HUES6 (cell line): ENCODE measurements at regions not wholly inside any gene's neighbourhood (a gene's known extent, or its start where the extent isn't known, plus 50 kb on each side); places are given as distances from the start of the nearest gene placed in this dataset.
"Not testable (repeated sequence)": the region's sequence is repeated elsewhere in the genome, so short reads cannot be mapped to it uniquely, and the experiment has no call there.

Source experiments
- H3K27ac ChIP-seq: 2 replicates; pipeline ENCODE4 v1.7.0; 2013; ENCODE audit warnings: low read depth, mild to moderate bottlenecking, low read length, inconsistent platforms
- H3K27me3 ChIP-seq: 2 replicates; pipeline ENCODE4 v1.6.1; 2013; ENCODE audit warnings: low read length; ENCODE audit not compliant: control insufficient read depth, insufficient read depth
- H3K36me3 ChIP-seq: 2 replicates; pipeline ENCODE4 v1.6.1; 2013; ENCODE audit warnings: low read length; ENCODE audit not compliant: control insufficient read depth, insufficient read depth
- H3K4me1 ChIP-seq: 2 replicates; pipeline ENCODE4 v1.6.1; 2013; ENCODE audit warnings: low read length; ENCODE audit not compliant: control insufficient read depth, insufficient read depth
- H3K4me3 ChIP-seq: 2 replicates; pipeline ENCODE4 v1.5.1; 2013; ENCODE audit warnings: low read depth, low read length
- H3K9ac ChIP-seq: one replicate; pipeline ENCODE4 v1.6.1; 2013; ENCODE audit warnings: mild to moderate bottlenecking, low read length
- H3K9me3 ChIP-seq: 2 replicates; pipeline ENCODE4 v1.6.1; 2013; ENCODE audit warnings: low read depth, low read length; ENCODE audit not compliant: control insufficient read depth, insufficient read depth

DNA sequence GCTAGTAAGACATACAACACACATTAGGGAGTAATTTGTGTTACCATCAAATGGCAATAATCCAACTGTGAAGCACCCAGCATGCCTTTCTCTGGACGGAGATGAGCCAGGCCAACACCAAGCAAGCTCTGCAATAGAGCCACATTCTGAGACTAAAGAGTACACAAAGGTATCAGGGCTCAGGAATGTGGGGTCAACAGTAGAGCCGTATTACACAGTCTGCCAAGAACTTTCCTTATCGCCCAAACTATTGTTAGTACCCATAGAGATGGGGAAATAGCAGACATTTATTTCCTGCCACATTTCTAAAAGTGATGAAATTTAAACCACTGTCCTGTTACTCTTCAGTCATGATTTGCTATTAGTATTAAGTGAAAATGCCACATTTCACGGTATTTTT, 113.7 kb downstream of the BMP4 start:
- H3K4me1 ChIP-seq = no peaks in the 10 kb centered on the region
- H3K27me3 ChIP-seq = no peaks in the 10 kb centered on the region
- H3K9ac ChIP-seq = no peak overlapping the region
- H3K36me3 ChIP-seq = no peaks in the 10 kb centered on the region
- H3K4me3 ChIP-seq = no peak overlapping the region
- H3K27ac ChIP-seq = no peak overlapping the region
- H3K9me3 ChIP-seq = no peaks in the 10 kb centered on the region

DNA sequence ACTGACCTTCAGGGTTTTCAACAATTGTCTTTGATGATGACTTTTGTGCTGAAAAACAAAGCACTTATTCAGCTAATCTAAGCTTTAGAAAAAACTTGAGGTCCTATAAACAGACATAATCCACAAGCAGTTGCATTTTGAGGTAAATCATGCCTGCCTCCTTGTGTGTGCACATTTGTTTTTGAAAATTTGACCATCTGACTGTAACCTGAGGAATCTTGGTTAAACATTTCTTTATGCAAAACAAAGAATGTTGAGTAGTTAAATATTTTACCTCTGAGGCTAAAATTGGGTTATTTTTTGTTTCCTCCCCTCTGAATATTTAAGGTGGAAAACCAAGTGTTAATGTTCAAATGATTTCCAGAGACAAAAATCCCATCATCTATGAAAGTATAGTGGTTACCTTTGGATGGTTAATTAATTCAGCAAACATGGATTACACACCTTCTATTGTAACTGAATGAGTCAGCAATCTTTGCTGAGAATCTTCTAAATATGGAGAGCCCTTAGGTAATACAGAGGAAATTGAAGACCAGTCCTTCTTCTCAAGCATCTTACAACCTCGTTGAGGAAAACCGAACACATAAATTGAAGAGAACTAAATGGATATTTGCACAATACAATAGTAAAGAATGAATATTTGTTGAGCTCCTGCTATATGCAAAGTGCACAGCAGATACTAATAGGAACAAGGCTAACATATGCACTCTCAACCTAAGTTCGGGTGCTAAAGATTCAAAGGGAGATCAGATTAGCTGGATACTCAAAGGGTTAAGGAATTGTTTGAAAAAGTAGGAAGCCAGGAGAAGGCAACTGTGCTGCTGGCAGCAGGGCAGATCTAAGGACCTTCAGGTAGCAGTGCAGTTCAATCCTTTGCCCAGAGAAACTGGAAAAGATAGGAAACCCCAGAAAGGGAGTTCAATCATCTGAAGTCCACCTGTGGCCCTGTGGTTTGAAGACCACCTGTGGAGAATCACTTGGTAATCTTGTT, 115.2 kb downstream of the BMP4 start:
- H3K27ac ChIP-seq = no peak overlapping the region
- H3K36me3 ChIP-seq = no peaks in the 10 kb centered on the region
- H3K9ac ChIP-seq = no peak overlapping the region
- H3K4me1 ChIP-seq = no peaks in the 10 kb centered on the region
- peaks cover 4% of the 10 kb centered on the region; the same call in 1 of the 2 replicates for H3K9me3 ChIP-seq
- H3K27me3 ChIP-seq = no peaks in the 10 kb centered on the region
- no peak overlapping the region for H3K4me3 ChIP-seq

DNA sequence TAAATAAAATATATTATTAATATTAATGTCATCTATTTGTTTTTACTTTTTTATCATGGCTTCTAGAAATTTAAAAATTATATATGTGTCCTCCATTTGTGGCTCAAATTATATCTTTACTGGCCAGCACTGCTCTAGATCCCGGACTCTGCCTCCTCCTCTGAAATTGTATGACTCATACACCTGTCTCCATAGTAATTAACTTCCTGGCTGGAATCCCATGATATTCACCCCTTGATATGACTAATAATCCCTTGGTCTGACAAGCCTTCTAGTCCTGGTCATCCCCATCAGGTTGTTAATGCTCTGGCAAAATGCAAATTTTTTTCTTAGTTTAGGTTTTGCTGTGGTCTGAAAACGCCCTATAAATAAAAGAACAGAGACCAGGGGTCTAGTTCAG, 116.2 kb downstream of the BMP4 start:
- Histone ChIP-seq H3K27me3 (no peaks in the 10 kb centered on the region), H3K27ac (no peak overlapping the region), H3K9ac (no peak overlapping the region), H3K4me1 (no peaks in the 10 kb centered on the region), H3K36me3 (no peaks in the 10 kb centered on the region), H3K9me3 (peaks cover 4% of the 10 kb centered on the region; the same call in 1 of the 2 replicates), H3K4me3 (no peak overlapping the region)

DNA sequence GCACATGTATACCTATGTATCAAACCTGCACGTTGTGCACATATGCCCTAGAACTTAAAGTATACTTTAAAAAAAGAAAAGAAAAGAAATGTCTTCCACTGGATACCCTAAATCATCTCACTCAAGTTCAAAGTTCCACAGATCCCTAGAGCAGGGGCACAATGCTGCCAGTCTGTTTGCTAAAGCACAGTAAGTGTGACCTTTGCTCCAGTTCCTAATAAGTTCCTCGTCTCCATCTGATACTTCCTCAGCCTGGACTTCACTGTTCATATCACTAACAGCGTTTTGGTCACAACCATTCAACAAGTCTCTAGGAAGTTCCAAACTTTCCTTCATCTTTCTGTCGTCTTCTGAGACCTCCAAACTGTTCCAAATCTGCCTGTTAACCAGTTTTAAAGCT, 118.3 kb downstream of the BMP4 start:
- Histone ChIP-seq H3K9me3 (peaks cover 4% of the 10 kb centered on the region; the same call in 1 of the 2 replicates), H3K4me3 (no peak overlapping the region), H3K36me3 (no peaks in the 10 kb centered on the region), H3K9ac (no peak overlapping the region), H3K27ac (no peak overlapping the region), H3K4me1 (no peaks in the 10 kb centered on the region), H3K27me3 (no peaks in the 10 kb centered on the region)

DNA sequence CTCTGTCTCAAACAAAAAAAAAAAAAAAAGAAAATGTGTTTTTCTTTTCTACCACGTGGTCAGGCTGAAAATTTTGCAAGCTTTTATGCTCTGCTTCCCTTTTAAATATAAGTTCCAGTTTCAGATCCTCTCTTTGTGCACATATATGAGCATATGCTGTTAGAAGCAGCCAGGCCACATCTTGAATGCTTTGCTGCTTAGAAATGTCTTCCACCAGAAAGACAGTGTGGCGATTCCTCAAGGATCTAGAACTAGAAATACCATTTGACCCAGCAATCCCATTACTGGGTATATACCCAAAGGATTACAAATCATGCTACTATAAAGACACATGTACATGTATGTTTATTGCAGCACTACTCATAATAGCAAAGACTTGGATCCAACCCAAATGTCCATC, 119.0 kb downstream of the BMP4 start:
- H3K36me3 ChIP-seq, H3K4me1 ChIP-seq: not testable (repeated sequence)

DNA sequence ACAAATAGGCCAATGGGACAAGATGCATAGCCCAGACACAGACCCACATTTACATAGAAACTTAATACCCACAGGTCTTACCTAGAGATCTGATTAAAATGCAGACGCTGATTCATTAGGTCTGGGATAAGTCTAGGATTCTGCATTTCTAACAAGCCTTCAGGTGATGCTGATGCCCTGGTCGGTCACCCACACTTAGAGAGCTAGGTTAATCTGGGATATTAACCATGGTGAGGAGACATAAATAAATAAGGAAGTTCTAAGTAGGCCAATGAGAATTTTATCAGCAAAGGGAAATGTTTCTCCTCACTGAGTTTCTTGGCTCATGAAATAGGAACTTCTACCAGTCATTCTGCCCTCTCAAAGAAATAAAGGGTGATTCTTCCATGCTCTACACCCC, 120.1 kb downstream of the BMP4 start:
- Histone ChIP-seq H3K36me3 (no peaks in the 10 kb centered on the region), H3K4me3 (no peak overlapping the region), H3K27ac (no peak overlapping the region), H3K4me1 (no peaks in the 10 kb centered on the region), H3K9me3 (peaks cover 4% of the 10 kb centered on the region; the same call in 1 of the 2 replicates), H3K9ac (no peak overlapping the region), H3K27me3 (no peaks in the 10 kb centered on the region)

More for the DNA sequence above, 119.0 kb downstream of the BMP4 start:
- H3K27me3 ChIP-seq, H3K4me3 ChIP-seq, H3K9ac ChIP-seq, H3K27ac ChIP-seq, H3K9me3 ChIP-seq: not testable (repeated sequence)

DNA sequence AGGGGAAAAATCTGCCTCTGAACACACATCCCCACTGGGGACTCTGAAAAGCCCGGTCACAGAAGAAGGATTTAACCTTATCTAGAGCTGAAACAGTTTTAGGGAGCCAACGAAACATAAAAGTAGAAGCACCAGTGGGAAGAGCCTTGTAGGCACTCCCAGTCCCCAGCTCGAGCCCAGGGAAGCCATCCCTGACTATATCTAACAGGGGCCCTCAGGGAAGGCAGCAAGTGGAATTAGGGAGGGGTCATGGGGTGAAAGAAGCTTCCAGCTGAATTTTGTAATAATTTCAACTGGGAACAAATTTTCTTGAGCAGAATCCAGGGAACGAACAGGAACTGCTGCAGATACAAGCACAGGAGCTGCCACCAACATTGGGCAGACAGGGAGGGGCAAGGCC, 127.8 kb downstream of the BMP4 start:
- Histone ChIP-seq H3K4me1 (peaks cover 9% of the 10 kb centered on the region), H3K9ac (no peak overlapping the region), H3K4me3 (no peak overlapping the region), H3K27ac (no peak overlapping the region), H3K9me3 (no peaks in the 10 kb centered on the region; the same call in 1 of the 2 replicates), H3K27me3 (no peaks in the 10 kb centered on the region), H3K36me3 (no peaks in the 10 kb centered on the region)

DNA sequence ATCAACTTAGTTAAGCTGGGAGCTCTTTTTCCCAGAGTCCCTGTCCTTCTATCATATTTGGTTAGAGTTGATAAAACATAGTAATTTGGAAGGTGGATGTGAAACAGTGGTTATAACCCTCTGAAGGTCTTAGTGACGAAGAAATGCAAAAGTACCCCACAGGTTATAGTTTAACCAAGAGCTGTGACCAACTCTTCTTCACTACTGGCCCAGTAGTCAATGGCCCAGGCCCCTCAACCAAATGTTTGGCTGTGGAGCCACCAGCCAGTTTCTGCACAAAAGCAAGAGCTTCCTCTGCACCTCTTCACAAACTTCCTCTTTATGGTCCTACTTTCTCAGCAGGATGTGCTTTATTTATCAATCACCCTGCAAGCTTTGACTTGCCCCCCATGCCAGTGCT, 132.6 kb downstream of the BMP4 start:
- H3K9ac ChIP-seq = no peak overlapping the region
- no peak overlapping the region for H3K27ac ChIP-seq
- H3K4me3 ChIP-seq = no peak overlapping the region
- H3K27me3 ChIP-seq = no peaks in the 10 kb centered on the region
- peaks cover 1% of the 10 kb centered on the region; the same call in 1 of the 2 replicates for H3K4me1 ChIP-seq
- no peaks in the 10 kb centered on the region; the same call in 1 of the 2 replicates for H3K9me3 ChIP-seq
- H3K36me3 ChIP-seq = no peaks in the 10 kb centered on the region

DNA sequence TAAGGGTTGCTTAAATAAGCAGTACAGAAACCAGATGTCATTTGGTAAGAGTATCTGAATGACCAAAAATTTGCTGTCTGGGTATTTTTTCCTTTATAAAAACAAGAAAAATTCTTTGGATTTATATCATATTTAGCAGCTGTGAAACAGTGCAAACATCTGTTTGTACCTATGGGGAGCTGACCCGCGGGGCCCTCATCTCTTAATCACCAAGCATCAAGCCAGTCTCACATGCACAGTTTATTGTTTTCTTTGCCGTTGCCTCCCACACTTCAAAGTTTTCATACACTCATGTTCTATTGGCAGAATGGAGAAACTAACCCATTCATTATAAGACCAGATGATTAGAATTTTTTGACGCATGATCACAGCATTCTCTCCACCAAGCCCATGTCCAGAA, 142.2 kb downstream of the BMP4 start:
- Histone ChIP-seq H3K4me1 (no peaks in the 10 kb centered on the region), H3K4me3 (no peak overlapping the region), H3K9me3 (no peaks in the 10 kb centered on the region; the same call in 1 of the 2 replicates), H3K27me3 (no peaks in the 10 kb centered on the region), H3K27ac (no peak overlapping the region), H3K9ac (no peak overlapping the region), H3K36me3 (no peaks in the 10 kb centered on the region)

DNA sequence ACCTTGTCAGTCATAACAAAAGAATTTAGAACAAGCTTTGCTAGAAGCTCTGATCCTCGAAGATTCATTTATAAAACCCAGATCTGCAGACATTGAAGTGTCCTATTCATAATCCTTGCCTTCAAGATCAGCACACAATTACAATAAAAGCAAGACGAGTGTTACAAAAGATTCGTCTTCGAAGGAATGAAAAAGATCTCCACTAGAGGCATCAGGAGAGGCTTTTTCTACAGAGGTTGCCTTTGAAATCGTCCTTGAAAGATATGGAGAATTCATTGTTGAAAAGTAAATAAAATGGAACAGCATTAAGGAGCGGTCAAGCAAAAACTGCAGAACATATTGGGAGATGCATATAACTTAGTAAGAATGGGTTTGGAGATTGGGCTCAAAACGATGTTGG, 146.4 kb downstream of the BMP4 start:
- no peaks in the 10 kb centered on the region for H3K4me1 ChIP-seq
- H3K27me3 ChIP-seq = no peaks in the 10 kb centered on the region
- H3K27ac ChIP-seq = no peak overlapping the region
- H3K36me3 ChIP-seq = no peaks in the 10 kb centered on the region
- no peak overlapping the region for H3K4me3 ChIP-seq
- no peak overlapping the region for H3K9ac ChIP-seq
- H3K9me3 ChIP-seq = no peaks in the 10 kb centered on the region

DNA sequence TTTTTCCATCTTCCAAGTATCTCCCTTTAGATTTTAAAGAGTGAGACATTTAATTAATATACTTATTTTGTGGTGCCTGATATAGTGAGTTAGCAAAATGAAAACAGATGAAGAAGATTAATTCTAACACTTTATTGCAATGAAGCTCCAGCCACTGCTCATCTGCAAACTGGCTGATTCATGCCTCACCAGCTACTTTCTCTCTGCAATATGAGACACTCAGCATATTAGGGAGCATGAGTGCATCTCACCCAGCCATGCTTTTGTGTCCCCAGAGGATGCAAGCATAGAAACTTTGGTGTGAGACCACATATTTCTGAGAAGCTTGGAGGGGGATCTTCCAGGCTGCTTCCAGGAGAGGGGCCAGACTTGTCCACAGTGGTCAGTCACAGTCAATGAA, 148.6 kb downstream of the BMP4 start:
- no peaks in the 10 kb centered on the region for H3K27me3 ChIP-seq
- H3K4me1 ChIP-seq = no peaks in the 10 kb centered on the region
- no peaks in the 10 kb centered on the region for H3K9me3 ChIP-seq
- H3K9ac ChIP-seq = no peak overlapping the region
- no peaks in the 10 kb centered on the region for H3K36me3 ChIP-seq
- no peak overlapping the region for H3K27ac ChIP-seq
- no peak overlapping the region for H3K4me3 ChIP-seq
